GM21381 (cell line): ENCODE measurements at regions not wholly inside any gene's neighbourhood (a gene's known extent, or its start where the extent isn't known, plus 50 kb on each side); places are given as distances from the start of the nearest gene placed in this dataset.

Source experiments
- ATAC-seq: cut with Tn5 transposase; IDR thresholded peaks from one replicate; pipeline ENCODE4 v1.9.1; 2021; ENCODE audit warnings: mild to moderate bottlenecking, moderate library complexity; ENCODE audit not compliant: unreplicated experiment

GRCh38 chr6:21949211-21949801 lies 347.5 kb downstream of the PRL start:
- no peak for ATAC-seq

DNA sequence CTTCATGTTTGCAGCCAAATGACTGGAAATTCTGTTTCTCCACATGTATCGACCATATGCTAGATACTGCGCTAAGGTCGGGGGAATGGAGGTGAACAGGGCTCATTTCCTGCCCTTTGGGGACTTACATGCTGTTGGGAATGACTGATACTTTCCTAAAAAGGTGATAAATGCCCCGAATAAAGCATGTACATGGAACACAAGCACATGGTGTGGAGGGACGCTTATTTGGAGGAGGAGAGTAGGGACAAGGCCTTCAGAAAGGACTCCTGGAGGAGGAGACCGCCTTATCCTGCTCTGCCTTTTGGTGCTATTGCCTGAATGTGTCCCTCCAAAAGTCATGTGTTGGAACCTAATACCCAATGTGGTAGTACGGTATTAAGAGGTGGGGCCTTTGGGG lies 344.5 kb downstream of the PRL start:
- ATAC-seq, result no peak

- ATAC-seq, result no peak
These were observed 342.7 kb downstream of the PRL start for GRCh38 chr6:21953831-21954801.

- ATAC-seq, result no peak
These were observed 341.7 kb downstream of the PRL start for GRCh38 chr6:21955053-21955595.

GRCh38 chr6:21955951-21956350 lies 340.9 kb downstream of the PRL start:
- ATAC-seq, result no peak

GRCh38 chr6:21958428-21958827 lies 338.4 kb downstream of the PRL start:
- no peak for ATAC-seq

DNA sequence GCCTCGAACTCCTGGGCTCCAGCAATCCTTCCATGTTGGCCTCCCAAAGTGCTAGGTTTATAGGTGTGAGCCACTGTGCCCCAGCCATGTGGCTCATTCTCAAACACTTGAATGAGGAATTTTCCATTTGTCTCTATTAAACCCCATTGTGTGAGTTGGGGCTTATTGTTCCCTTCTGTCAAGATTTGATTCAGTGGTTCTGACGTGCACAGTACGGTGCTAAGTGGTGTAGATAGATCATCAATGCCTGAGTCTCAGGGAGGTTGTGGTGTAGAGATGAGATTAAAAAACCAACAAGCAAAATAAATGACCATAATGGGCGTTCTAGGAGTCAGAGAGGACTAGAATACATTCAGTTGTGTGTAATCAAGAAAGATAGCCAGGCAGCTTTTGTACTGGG lies 335.6 kb downstream of the PRL start:
- no peak for ATAC-seq

GRCh38 chr6:21965016-21965415 lies 331.8 kb downstream of the PRL start:
- ATAC-seq, result no peak

- no peak for ATAC-seq
These were observed 330.8 kb downstream of the PRL start for GRCh38 chr6:21965953-21966539.

- ATAC-seq, result no peak
These were observed 329.5 kb downstream of the PRL start for GRCh38 chr6:21967056-21967974.

GRCh38 chr6:21968411-21968810 lies 328.4 kb downstream of the PRL start:
- ATAC-seq, result no peak

DNA sequence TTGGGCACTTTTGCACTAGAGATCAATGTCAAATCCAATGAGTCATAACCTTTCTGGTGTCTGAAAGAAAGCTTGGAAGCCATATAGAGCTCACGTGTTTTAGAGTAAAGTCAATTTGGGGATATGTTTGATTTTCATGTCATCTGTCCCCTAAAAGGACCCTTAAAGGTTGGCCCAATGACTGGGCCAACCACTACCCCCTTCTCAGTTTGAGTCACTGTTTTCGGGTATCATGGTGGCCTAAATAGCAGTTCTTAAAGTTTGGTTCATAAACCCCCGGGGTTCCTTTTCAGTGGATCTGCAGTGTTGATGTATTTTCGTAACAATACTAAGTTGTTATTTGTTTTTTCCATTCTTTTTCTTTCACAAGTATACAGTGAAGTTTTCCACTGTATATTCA lies 327.6 kb downstream of the PRL start:
- no peak for ATAC-seq

DNA sequence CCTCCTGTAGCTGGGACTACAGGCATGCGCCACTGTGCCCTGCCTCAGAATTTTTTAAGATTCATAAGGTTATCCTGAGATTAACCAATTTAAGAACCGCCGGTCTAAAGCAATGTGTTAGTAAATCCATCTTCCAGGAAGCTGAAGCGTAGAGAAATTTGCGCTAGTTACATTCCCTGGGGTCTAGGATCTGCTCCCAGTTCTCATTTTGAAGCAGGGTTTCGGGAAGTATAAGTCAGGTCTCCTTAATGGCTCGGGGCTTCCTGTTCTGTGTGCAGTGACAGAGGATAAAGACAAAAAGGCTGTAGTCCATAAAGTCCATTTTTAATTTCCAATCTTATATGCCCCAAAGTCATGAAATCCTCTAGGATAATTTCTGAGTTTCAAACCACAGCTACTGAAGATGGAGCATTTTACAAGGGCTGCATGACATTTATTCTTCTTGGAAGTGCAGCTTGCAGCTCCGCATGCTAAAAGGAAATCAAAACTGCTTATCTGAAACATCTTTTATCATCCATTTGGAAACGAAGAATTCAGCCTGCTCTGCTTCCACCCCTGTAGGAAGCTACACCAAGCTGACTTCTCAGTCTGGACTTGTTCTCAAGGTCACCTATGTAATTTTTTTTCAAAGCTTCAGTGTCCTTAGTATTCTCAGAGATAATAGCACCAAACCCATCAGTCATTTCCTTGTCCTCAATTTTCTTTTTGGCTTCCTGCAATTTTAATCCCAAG lies 326.1 kb downstream of the PRL start:
- ATAC-seq, result no peak

DNA sequence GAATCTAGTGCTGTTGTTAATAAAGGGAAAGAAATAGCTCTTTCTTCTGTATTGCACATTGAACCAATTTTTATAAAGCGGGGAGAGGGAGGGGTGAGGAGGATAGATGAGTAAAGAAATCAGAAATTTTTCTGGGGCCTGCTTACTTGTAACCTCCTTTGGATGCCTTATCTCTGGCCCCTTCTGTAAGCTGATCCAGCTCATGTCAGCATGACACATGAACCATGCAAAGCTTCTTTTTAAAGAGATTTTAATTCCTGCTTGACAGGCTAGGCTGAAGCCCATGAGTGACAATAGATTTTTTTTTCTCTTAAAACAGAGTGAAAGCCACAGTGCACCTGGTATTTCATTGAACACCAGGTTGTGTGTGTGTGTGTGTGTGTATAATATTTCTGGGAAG lies 325.3 kb downstream of the PRL start:
- ATAC-seq, result no peak

- ATAC-seq, result no peak
These were observed 324.3 kb downstream of the PRL start for GRCh38 chr6:21972516-21972915.

GRCh38 chr6:21977346-21977745 lies 319.5 kb downstream of the PRL start:
- ATAC-seq, result no peak

DNA sequence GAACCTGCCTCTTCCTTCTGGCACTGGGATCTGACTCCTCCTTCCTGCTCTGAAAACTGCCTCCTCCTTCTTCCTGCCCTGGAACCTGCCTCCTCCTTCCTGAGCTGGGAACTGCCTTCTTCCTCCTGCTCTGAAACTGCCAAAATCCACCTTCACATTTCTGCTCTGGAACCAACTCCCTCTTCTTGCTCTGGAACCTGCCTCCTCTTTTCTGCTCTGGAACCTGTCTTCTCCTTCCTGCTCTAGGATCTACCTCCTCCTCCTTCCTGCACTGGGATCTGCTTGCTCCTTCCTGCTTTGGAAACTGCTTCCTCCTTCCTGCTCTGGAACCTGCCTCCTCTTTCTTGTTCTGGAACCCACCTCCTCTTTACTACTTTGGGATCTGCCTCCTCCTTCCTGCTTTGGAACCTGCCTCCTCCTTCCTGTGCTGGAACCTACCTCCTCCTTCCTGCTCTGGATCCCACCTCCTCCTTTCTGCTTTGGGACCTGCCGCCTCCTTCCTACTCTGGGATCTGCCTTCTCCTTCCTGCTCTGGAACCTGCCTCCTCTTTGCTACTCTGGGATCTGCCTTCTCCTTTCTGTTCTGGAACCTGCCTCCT lies 315.5 kb downstream of the PRL start:
- ATAC-seq, result no peak

GRCh38 chr6:21984135-21984534 lies 312.7 kb downstream of the PRL start:
- no peak for ATAC-seq

GRCh38 chr6:21984561-21984960 lies 312.3 kb downstream of the PRL start:
- no peak for ATAC-seq

DNA sequence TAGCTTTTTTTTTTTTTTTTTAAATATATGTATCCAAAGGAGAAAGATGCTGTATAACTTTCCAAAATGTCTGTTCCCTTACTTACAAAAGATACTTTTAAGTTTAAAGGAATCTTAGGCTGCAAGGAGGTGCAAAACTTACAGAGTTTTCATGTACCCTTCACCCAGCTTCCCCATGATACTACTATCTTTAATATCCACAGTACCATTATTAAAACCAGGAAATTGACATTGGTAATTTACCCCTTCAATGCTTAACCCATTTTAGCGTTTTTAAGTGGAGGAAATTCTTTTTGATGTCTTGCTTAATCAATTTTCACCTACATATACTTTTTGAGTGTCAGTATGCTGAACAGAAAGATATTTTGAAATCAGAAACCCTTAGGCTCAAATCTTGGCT lies 310.9 kb downstream of the PRL start:
- no peak for ATAC-seq
